ENCODE measurements at regions not wholly inside any gene's neighbourhood (a gene's known extent, or its start where the extent isn't known, plus 50 kb on each side); places are given as distances from the start of the nearest gene placed in this dataset.

- H3K27ac ChIP-seq (ENCODE audit: insufficient read depth, low read length), result no peak overlapping the region
- H2AK5ac ChIP-seq (ENCODE audit: low read depth, low read length), result no peak overlapping the region
- intact Hi-C loops (cut with micrococcal nuclease) (no loop called here), dilution Hi-C loops (cut with HindIII; ENCODE audit: low sequenced_read_pairs, unreplicated experiment) (no loop called here), in situ Hi-C loops (cut with MboI; ENCODE audit: low sequenced_read_pairs) (no loop called here)
- H3K18ac ChIP-seq (ENCODE audit: low read depth, low read length), result no peak overlapping the region
- no peak overlapping the region for H2AK9ac ChIP-seq (replicated peaks; ENCODE audit: low read depth, low read length, poor library complexity)
- H4K20me1 ChIP-seq (ENCODE audit: insufficient read depth, low read length), result no peaks in the 10 kb centered on the region
- H2AFZ ChIP-seq (replicated peaks; ENCODE audit: low read length, poor library complexity), result no peak overlapping the region
- H4K8ac ChIP-seq (ENCODE audit: low read depth in 2 of 2, low read length in 2 of 2), result no peak overlapping the region
- H3K56ac ChIP-seq (ENCODE audit: extremely low read depth, insufficient read depth, low read length), result no peak overlapping the region
- H3K4ac ChIP-seq (ENCODE audit: low read depth, low read length), result 0 out of 2 replicates have a peak overlapping the region, but pooled peaks have one; percentile 6
- ChIA-PET POLR2A (ENCODE audit: unreplicated experiment) (no interaction called here), CTCF (no interaction called here)
- H3K9ac ChIP-seq (ENCODE audit: low read depth, low read length), result no peak overlapping the region
- H2BK20ac ChIP-seq (ENCODE audit: low read depth, low read length), result no peak overlapping the region
- H2BK120ac ChIP-seq (ENCODE audit: low read depth, low read length), result no peak overlapping the region
- H3K23ac ChIP-seq (ENCODE audit: low read depth, low read length), result no peak overlapping the region
- ATAC-seq (ENCODE audit: low read depth) (no peak), DNase-seq (no peak)
- H3K27me3 ChIP-seq (ENCODE audit: control insufficient read depth, insufficient read depth, low read length), result no peaks in the 10 kb centered on the region; the same call in 1 of the 2 replicates
- H3K4me1 ChIP-seq (ENCODE audit: control insufficient read depth, insufficient read depth, low read length), result peaks cover 8% of the 10 kb centered on the region
- no peaks in the 10 kb centered on the region for H3K36me3 ChIP-seq (ENCODE audit: control insufficient read depth, insufficient read depth, low read length)
- no peak overlapping the region for H2BK15ac ChIP-seq (ENCODE audit: low read depth, low read length)
- no peaks in the 10 kb centered on the region; the same call in 1 of the 2 replicates for H3K9me3 ChIP-seq (ENCODE audit: control insufficient read depth, insufficient read depth, low read length)
- H2BK5ac ChIP-seq (ENCODE audit: low read depth, low read length, poor library complexity, severe bottlenecking), result no peak overlapping the region
- WGBS, 2 experiments (ENCODE audit: extremely low coverage in 2 of 2, insufficient read length in 1 of 2), result no CpG with 5 or more reads among the region's 4 CpGs
- H3K4me2 ChIP-seq (ENCODE audit: low read depth, low read length), result no peak overlapping the region
- H3K14ac ChIP-seq (replicated peaks; ENCODE audit: low read depth, low read length), result no peak overlapping the region
- H3K9me1 ChIP-seq (ENCODE audit: insufficient read depth, low read length), result peaks cover 12% of the 10 kb centered on the region
- no TSS peak for BruUV-seq (replicated peaks)
- no peak overlapping the region for H4K91ac ChIP-seq (ENCODE audit: insufficient read depth, low read depth, low read length)
- no peak overlapping the region for H4K5ac ChIP-seq (ENCODE audit: low read depth, low read length)
- H3K79me1 ChIP-seq (ENCODE audit: low read depth in 1 of 2, low read length in 2 of 2), result no peaks in the 10 kb centered on the region
- no peak overlapping the region for H3K4me3 ChIP-seq (ENCODE audit: insufficient read depth, low read depth, low read length)
- TF ChIP-seq POLR2A (IDR thresholded peaks at IDR 0.05; ENCODE audit: low read depth, low read length), result no peak
- TF ChIP-seq MAFK (IDR thresholded peaks at IDR 0.05; ENCODE audit: low read depth, low read length), result no peak
- no peak for TF ChIP-seq RCOR1 (IDR thresholded peaks at IDR 0.05; ENCODE audit: insufficient replicate concordance, low read length)
- no peak for TF ChIP-seq CEBPB (IDR thresholded peaks at IDR 0.05; ENCODE audit: low read depth, low read length)
- no peak for TF ChIP-seq RAD21 (IDR thresholded peaks at IDR 0.05; ENCODE audit: low read length)
- no peak for TF ChIP-seq MAZ (IDR thresholded peaks at IDR 0.05; ENCODE audit: borderline replicate concordance, low read depth, low read length)
- no peak for TF ChIP-seq NFE2L2 (IDR thresholded peaks at IDR 0.05; ENCODE audit: low read depth, low read length)
- TF ChIP-seq RFX5 (IDR thresholded peaks at IDR 0.05; ENCODE audit: low read depth, low read length), result no peak
These were observed 83.4 kb downstream of the PSMG1 start for GRCh38 chr21:39099859-39100258.
